BJ (cell line): ENCODE measurements at regions not wholly inside any gene's neighbourhood (a gene's known extent, or its start where the extent isn't known, plus 50 kb on each side); places are given as distances from the start of the nearest gene placed in this dataset.

Source experiments
- CTCF ChIA-PET: fragments of 350-600 bp; formaldehyde crosslinking; extraction: SDS; loops from one replicate; lab custom pipeline; 2021; ENCODE audit warnings: antibody characterized with exemption, inconsistent platforms; lab: Yijun Ruan, JAX
- POLR2A ChIA-PET: fragments of 300-600 bp; sonication (Branson Sonifier 250); formaldehyde crosslinking; extraction: SDS; loops from one replicate; lab custom pipeline; 2021; ENCODE audit warnings: antibody characterized with exemption; lab: Charles Lee
- DNase-seq: peaks from one replicate; pipeline ENCODE4 v3.0.0-alpha.2; 2011; ENCODE audit warnings: low read depth
- H3K27me3 ChIP-seq: 2 replicates; pipeline ENCODE4 v1.6.0; 2011; ENCODE audit warnings: low read length; ENCODE audit not compliant: control insufficient read depth, insufficient read depth
- H3K36me3 ChIP-seq: 2 replicates; pipeline ENCODE4 v1.5.1; 2011; ENCODE audit warnings: low read length; ENCODE audit not compliant: control insufficient read depth, insufficient read depth
- H3K4me3 ChIP-seq: 2 replicates; pipeline ENCODE4 v1.5.1; 2011; ENCODE audit warnings: low read depth, mild to moderate bottlenecking, control low read depth, low read length
- TF ChIP-seq, protein P1 (sequence below): IDR thresholded peaks from 2 replicates; pipeline ENCODE4 v1.5.1; 2011; ENCODE audit warnings: low read depth, mild to moderate bottlenecking, control low read depth, inconsistent platforms, low read length, moderate library complexity; ENCODE audit not compliant: insufficient read depth

DNA sequence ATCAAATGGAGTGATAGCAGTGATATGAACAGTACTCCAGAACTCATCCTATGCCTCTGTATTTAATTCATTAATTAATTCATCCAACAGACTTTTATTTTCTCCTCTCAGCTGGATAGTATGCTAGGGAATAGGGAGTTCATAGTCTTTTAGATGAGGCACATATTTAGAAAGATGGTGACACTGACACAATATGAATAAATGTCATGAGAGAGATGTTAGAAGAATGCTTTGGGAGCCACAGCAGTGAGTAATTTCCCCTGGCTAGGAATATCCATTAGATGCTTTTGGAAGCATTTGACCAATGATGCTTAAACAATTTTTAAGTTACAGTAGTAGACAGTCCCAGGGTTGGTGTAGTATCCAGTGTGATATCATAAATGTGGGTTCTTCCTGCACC lies 428.7 kb upstream of the SGCD start:
- POLR2A ChIA-PET, result no interaction called here
- Histone ChIP-seq H3K36me3 (no peaks in the 10 kb centered on the region), H3K27me3 (no peaks in the 10 kb centered on the region), H3K4me3 (no peak overlapping the region)
- TF ChIP-seq, protein P1, sequence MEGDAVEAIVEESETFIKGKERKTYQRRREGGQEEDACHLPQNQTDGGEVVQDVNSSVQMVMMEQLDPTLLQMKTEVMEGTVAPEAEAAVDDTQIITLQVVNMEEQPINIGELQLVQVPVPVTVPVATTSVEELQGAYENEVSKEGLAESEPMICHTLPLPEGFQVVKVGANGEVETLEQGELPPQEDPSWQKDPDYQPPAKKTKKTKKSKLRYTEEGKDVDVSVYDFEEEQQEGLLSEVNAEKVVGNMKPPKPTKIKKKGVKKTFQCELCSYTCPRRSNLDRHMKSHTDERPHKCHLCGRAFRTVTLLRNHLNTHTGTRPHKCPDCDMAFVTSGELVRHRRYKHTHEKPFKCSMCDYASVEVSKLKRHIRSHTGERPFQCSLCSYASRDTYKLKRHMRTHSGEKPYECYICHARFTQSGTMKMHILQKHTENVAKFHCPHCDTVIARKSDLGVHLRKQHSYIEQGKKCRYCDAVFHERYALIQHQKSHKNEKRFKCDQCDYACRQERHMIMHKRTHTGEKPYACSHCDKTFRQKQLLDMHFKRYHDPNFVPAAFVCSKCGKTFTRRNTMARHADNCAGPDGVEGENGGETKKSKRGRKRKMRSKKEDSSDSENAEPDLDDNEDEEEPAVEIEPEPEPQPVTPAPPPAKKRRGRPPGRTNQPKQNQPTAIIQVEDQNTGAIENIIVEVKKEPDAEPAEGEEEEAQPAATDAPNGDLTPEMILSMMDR, result no peak
- CTCF ChIA-PET, result no interaction called here
- no peak for DNase-seq

DNA sequence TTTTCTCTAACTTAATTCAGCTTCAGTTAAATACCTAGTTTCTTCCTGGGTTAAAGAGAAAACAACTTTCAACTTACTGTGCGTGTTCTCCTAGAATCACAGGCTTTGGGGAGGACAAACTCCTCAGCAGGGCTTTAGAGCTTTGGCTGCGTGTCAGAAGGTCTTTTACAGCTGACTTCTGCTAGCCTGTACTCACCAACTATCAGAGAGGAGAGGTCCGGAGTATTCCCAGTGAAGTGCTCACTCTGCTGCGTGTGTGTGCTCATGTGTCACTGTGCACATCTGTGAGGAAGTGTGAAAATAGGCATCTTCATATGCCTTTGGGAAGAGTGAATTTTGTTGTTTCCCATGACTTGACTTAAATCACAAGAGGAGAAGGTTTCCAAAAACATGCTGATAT lies 423.2 kb upstream of the SGCD start:
- no peak for DNase-seq
- Histone ChIP-seq H3K4me3 (no peak overlapping the region), H3K36me3 (no peaks in the 10 kb centered on the region), H3K27me3 (no peaks in the 10 kb centered on the region)
- POLR2A ChIA-PET, result no interaction called here
- CTCF ChIA-PET, result interaction anchor here (1.5 kb wide), 1 partner anchor 173 kb away, joined by 3 read pairs; no protein-coding TSS in a partner anchor
- TF ChIP-seq, protein P1, result no peak

DNA sequence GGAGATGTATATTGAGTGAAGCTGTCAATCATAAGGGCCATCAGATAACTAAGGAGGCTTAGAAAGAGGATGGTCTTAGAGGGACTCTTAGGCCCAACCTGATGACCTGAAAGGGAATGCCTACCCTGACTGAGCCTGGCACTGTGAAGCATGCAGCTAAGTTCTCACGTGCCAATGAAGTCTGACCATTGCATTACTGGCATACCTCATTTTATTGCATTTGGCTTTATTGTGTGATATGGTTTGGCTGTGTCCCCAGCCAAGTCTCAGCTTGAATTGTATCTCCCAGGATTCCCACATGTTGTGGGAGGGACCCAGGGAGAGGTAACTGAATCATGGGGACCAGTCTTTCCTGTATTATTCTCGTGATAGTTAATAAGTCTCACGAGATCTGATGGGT lies 421.6 kb upstream of the SGCD start:
- CTCF ChIA-PET, result no interaction called here
- peak; percentile 45 for DNase-seq
- POLR2A ChIA-PET, result no interaction called here
- no peak overlapping the region for H3K4me3 ChIP-seq
- H3K36me3 ChIP-seq, result no peaks in the 10 kb centered on the region
- no peaks in the 10 kb centered on the region for H3K27me3 ChIP-seq
- TF ChIP-seq, protein P1, result no peak

DNA sequence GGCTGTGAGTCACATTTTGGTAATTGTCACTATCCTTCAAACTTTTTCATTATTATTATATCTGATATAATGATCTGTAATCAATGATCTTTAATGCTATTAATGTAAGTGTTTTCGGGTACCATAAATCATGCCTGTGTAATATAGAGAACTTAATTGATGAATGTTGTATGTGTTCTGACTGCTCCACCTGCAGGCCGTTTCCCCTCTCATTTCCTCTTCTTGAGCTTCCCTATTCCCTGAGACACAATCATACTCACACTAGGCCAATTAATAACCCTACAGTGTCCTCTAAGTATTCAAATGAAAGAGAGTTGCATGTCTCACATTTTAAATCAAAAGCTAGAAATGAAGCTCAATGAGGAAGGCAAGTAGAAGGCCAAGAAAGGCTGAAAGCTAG lies 420.9 kb upstream of the SGCD start:
- no peak overlapping the region for H3K4me3 ChIP-seq
- H3K36me3 ChIP-seq, result no peaks in the 10 kb centered on the region
- ChIA-PET POLR2A (no interaction called here), CTCF (no interaction called here)
- H3K27me3 ChIP-seq, result no peaks in the 10 kb centered on the region
- TF ChIP-seq, protein P1, result no peak
- DNase-seq, result no peak

DNA sequence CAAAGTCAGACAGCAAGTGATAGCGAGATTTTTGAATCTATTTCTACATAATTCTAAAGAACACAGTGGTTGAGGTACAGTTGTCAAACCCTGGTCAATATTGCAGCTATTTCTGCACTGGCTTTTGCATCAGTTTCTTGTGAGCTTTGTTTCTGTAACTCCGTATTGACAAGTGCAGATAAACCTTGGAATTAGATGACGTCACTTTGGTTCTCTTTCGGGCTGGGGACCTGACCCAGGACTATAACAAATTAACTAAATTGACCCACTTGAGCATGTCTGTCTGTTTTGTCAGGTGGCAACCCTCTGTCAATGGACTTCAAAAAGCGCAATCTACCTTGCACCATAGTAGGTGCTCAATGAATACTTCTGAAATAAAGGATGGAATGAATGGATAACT lies 418.4 kb upstream of the SGCD start:
- POLR2A ChIA-PET, result no interaction called here
- CTCF ChIA-PET, result interaction anchor here (1.4 kb wide), 1 partner anchor 35 kb away, joined by 3 read pairs; no protein-coding TSS in a partner anchor
- no peaks in the 10 kb centered on the region for H3K36me3 ChIP-seq
- TF ChIP-seq, protein P1, result no peak
- no peaks in the 10 kb centered on the region for H3K27me3 ChIP-seq
- DNase-seq, result no peak
- H3K4me3 ChIP-seq, result no peak overlapping the region
